H9 (cell line): ENCODE measurements at regions not wholly inside any gene's neighbourhood (a gene's known extent, or its start where the extent isn't known, plus 50 kb on each side); places are given as distances from the start of the nearest gene placed in this dataset.

Experiments
- DNase-seq: peaks from one replicate; pipeline ENCODE4 v3.0.0-alpha.2; 2017
- H2AFZ ChIP-seq: one replicate; pipeline ENCODE4 v1.6.1; 2013; ENCODE audit warnings: mild to moderate bottlenecking, low read length, control low read depth, moderate library complexity
- H2AK5ac ChIP-seq: 2 replicates; pipeline ENCODE4 v1.6.1; 2013; ENCODE audit warnings: low read length, control low read depth, mixed read lengths; ENCODE audit not compliant: insufficient read length
- H2BK120ac ChIP-seq: one replicate; pipeline ENCODE4 v1.6.1; 2013; ENCODE audit warnings: low read depth, mild to moderate bottlenecking, low read length, control low read depth, inconsistent platforms; ENCODE audit not compliant: poor library complexity, severe bottlenecking
- H2BK12ac ChIP-seq: 2 replicates; pipeline ENCODE4 v1.6.1; 2013; ENCODE audit warnings: low read length, control low read depth, mixed read lengths, low read depth; ENCODE audit not compliant: insufficient read length
- H2BK15ac ChIP-seq: 2 replicates; pipeline ENCODE4 v1.6.1; 2013; ENCODE audit warnings: low read depth, low read length, control low read depth
- H2BK20ac ChIP-seq: one replicate; pipeline ENCODE4 v1.6.1; 2013; ENCODE audit warnings: low read depth, mild to moderate bottlenecking, low read length, control low read depth, inconsistent platforms; ENCODE audit not compliant: poor library complexity, severe bottlenecking
- H2BK5ac ChIP-seq: 2 replicates; pipeline ENCODE4 v1.6.1; 2013; ENCODE audit warnings: low read length, control low read depth, mixed read lengths; ENCODE audit not compliant: insufficient read length
- H3K14ac ChIP-seq: 2 replicates; pipeline ENCODE4 v1.6.1; 2013; ENCODE audit warnings: low read length, control low read depth; ENCODE audit not compliant: insufficient read depth
- H3K18ac ChIP-seq: 2 replicates; pipeline ENCODE4 v1.6.1; 2013; ENCODE audit warnings: low read depth, mild to moderate bottlenecking, mixed read lengths, low read length, control low read depth; ENCODE audit not compliant: insufficient read length
- H3K23ac ChIP-seq: 2 replicates; pipeline ENCODE4 v1.6.1; 2013; ENCODE audit warnings: low read length, control low read depth, mixed read lengths, low read depth; ENCODE audit not compliant: insufficient read length
- H3K23me2 ChIP-seq: 2 replicates; pipeline ENCODE4 v1.6.1; 2013; ENCODE audit warnings: low read depth, mild to moderate bottlenecking, mixed read lengths, low read length, control low read depth; ENCODE audit not compliant: insufficient read length, poor library complexity, severe bottlenecking
- H3K27ac ChIP-seq: 2 replicates; pipeline ENCODE4 v1.5.1; 2013; ENCODE audit warnings: low read length, control low read depth, mixed read lengths, low read depth; ENCODE audit not compliant: insufficient read length
- H3K27me3 ChIP-seq: 2 replicates; pipeline ENCODE4 v1.6.1; 2013; ENCODE audit warnings: low read length, control low read depth, inconsistent platforms; ENCODE audit not compliant: insufficient read depth
- H3K4ac ChIP-seq: 2 replicates; pipeline ENCODE4 v1.6.1; 2013; ENCODE audit warnings: low read depth, mild to moderate bottlenecking, control low read depth, inconsistent platforms, low read length, moderate library complexity
- H3K4me1 ChIP-seq: 2 replicates; pipeline ENCODE4 v1.6.1; 2013; ENCODE audit warnings: low read length, control low read depth, inconsistent platforms; ENCODE audit not compliant: insufficient read depth
- H3K4me2 ChIP-seq: 2 replicates; pipeline ENCODE4 v1.6.1; 2013; ENCODE audit warnings: low read length, control low read depth, mixed read lengths; ENCODE audit not compliant: insufficient read length, insufficient read depth
- H3K56ac ChIP-seq: 2 replicates; pipeline ENCODE4 v1.6.1; 2013; ENCODE audit warnings: low read depth, mild to moderate bottlenecking, mixed read lengths, low read length, control low read depth; ENCODE audit not compliant: insufficient read length
- H3K79me1 ChIP-seq: 2 replicates; pipeline ENCODE4 v1.6.1; 2013; ENCODE audit warnings: low read depth, mild to moderate bottlenecking, moderate library complexity, low read length, control low read depth, inconsistent platforms; ENCODE audit not compliant: insufficient read depth, poor library complexity, severe bottlenecking
- H3K79me2 ChIP-seq: 2 replicates; pipeline ENCODE4 v1.6.1; 2013; ENCODE audit warnings: low read length, control low read depth, inconsistent platforms; ENCODE audit not compliant: insufficient read depth
- H3K9ac ChIP-seq: 2 replicates; pipeline ENCODE4 v1.6.1; 2013; ENCODE audit warnings: low read length, control low read depth, mixed read lengths; ENCODE audit not compliant: insufficient read length; ENCODE audit errors: extremely low read depth
- H3K9me3 ChIP-seq: one replicate; pipeline ENCODE4 v1.6.1; 2013; ENCODE audit warnings: low read depth, low read length, inconsistent platforms; ENCODE audit not compliant: control insufficient read depth
- H3T11ph ChIP-seq: one replicate; pipeline ENCODE4 v1.6.1; 2013; ENCODE audit warnings: mild to moderate bottlenecking, low read length, control low read depth, inconsistent platforms
- H4K20me1 ChIP-seq: one replicate; pipeline ENCODE4 v1.6.1; 2013; ENCODE audit not compliant: control insufficient read depth, insufficient read length, insufficient read depth
- H4K5ac ChIP-seq: 2 replicates; pipeline ENCODE4 v1.6.1; 2013; ENCODE audit warnings: low read depth, mild to moderate bottlenecking, mixed read lengths, low read length, control low read depth; ENCODE audit not compliant: insufficient read length
- H4K8ac ChIP-seq: replicated peaks from 2 replicates; pipeline ENCODE4 v1.6.1; 2013; ENCODE audit warnings: low read length, control low read depth, mixed read lengths, low read depth; ENCODE audit not compliant: insufficient read length
- H4K91ac ChIP-seq: 2 replicates; pipeline ENCODE4 v1.6.1; 2013; ENCODE audit warnings: low read depth, mild to moderate bottlenecking, moderate library complexity, mixed read lengths, low read length, control low read depth; ENCODE audit not compliant: insufficient read length
- H3K27ac Mint-ChIP-seq, 3 experiments: 2 replicates in 2 of 3; 3 replicates in 1 of 3; pipeline ENCODE4 v1.8.0; 2020 to 2021; ENCODE audit warnings: mixed read lengths in 3 of 3, mild to moderate bottlenecking in 1 of 3, moderate library complexity in 1 of 3
- H3K27me3 Mint-ChIP-seq: 2 replicates; pipeline ENCODE4 v1.8.0; 2021; ENCODE audit warnings: low read depth, mild to moderate bottlenecking, moderate library complexity, mixed read lengths
- H3K36me3 Mint-ChIP-seq, 3 experiments: 2 replicates in 2 of 3; 3 replicates in 1 of 3; pipeline ENCODE4 v1.8.0; 2020 to 2021; ENCODE audit warnings: low read depth in 3 of 3, mixed read lengths in 3 of 3; ENCODE audit not compliant: insufficient read depth in 1 of 3
- H3K4me1 Mint-ChIP-seq, 2 experiments: 2 replicates each; pipeline ENCODE4 v1.8.0; 2020; ENCODE audit warnings: mixed read lengths in 2 of 2
- H3K4me3 Mint-ChIP-seq, 2 experiments: 2 replicates in 1 of 2; 3 replicates in 1 of 2; pipeline ENCODE4 v1.8.0; 2020 to 2021; ENCODE audit warnings: mild to moderate bottlenecking in 2 of 2, mixed read lengths in 2 of 2, moderate library complexity in 1 of 2
- H3K9me3 Mint-ChIP-seq, 2 experiments: 2 replicates in 1 of 2; 3 replicates in 1 of 2; pipeline ENCODE4 v1.8.0; 2020; ENCODE audit warnings: mild to moderate bottlenecking in 2 of 2, mixed read lengths in 2 of 2, moderate library complexity in 1 of 2
- CTCF ChIP-seq: fragments of 200-600 bp; sonication (generic); conservative IDR thresholded peaks from 3 replicates; pipeline ENCODE4 v1.8.0; 2021; ENCODE audit warnings: antibody characterized with exemption, mild to moderate bottlenecking
- WGBS: extraction: QIAGEN DNeasy Blood & Tissue Kit; methylation state at CpG from one replicate; pipeline ENCODE4 v1.1.7; 2013; ENCODE audit warnings: missing lambda C conversion rate, low lambda C conversion rate, mixed read lengths; ENCODE audit not compliant: insufficient read length; ENCODE audit errors: extremely low coverage; 5-methylcytosine and 5-hydroxymethylcytosine counted together

GRCh38 chr2:21590026-21590690 lies 466.4 kb downstream of the TDRD15 start:
- Mint-ChIP-seq H3K4me1 (peaks cover 11 to 16% of the 10 kb centered on the region in 2 experiments), H3K9me3 (no peaks in the 10 kb centered on the region), H3K27ac (no peak overlapping the region), H3K4me3 (no peak overlapping the region), H3K27me3 (no peaks in the 10 kb centered on the region), H3K36me3 (no peaks in the 10 kb centered on the region)
- no peak overlapping the region for H3T11ph ChIP-seq
- no peak overlapping the region for H2BK12ac ChIP-seq
- 0 out of 2 replicates have a peak, but pooled peaks cover 2% of the 10 kb centered on the region for H3K4me1 ChIP-seq
- no peak overlapping the region for H4K5ac ChIP-seq
- no peaks in the 10 kb centered on the region for H3K79me2 ChIP-seq
- H3K14ac ChIP-seq: no peak overlapping the region
- H3K27ac ChIP-seq: no peak overlapping the region
- no peak for DNase-seq
- H4K91ac ChIP-seq: no peak overlapping the region
- no peak overlapping the region for H3K56ac ChIP-seq
- no peaks in the 10 kb centered on the region for H3K9me3 ChIP-seq
- no peaks in the 10 kb centered on the region for H3K27me3 ChIP-seq
- H2BK120ac ChIP-seq: no peak overlapping the region
- no peaks in the 10 kb centered on the region for H3K23me2 ChIP-seq
- H3K9ac ChIP-seq: no peak overlapping the region
- H2BK5ac ChIP-seq: no peak overlapping the region
- H4K8ac ChIP-seq: no peak overlapping the region
- no CpG with 5 or more reads among the region's 7 CpGs for WGBS
- no peak overlapping the region for H2BK15ac ChIP-seq
- no peak overlapping the region for H3K4ac ChIP-seq
- no peak overlapping the region for H2AFZ ChIP-seq
- H2AK5ac ChIP-seq: no peak overlapping the region
- H3K79me1 ChIP-seq: no peaks in the 10 kb centered on the region
- TF ChIP-seq CTCF: no peak
- no peak overlapping the region for H2BK20ac ChIP-seq
- H3K23ac ChIP-seq: no peak overlapping the region
- no peak overlapping the region for H3K4me2 ChIP-seq
- H3K18ac ChIP-seq: no peak overlapping the region
- no peaks in the 10 kb centered on the region for H4K20me1 ChIP-seq
